HEK293T (cell line): ENCODE measurements at regions not wholly inside any gene's neighbourhood (a gene's known extent, or its start where the extent isn't known, plus 50 kb on each side); places are given as distances from the start of the nearest gene placed in this dataset.

Experiments used
- ARNT ChIP-seq: fragments of 450-650 bp; IDR thresholded peaks from 2 replicates; pipeline ENCODE4 v1.6.1; 2017; ENCODE audit warnings: mild to moderate bottlenecking
- BHLHE40 ChIP-seq: fragments of 450-650 bp; IDR thresholded peaks from 2 replicates; pipeline ENCODE4 v1.6.1; 2016; ENCODE audit warnings: mild to moderate bottlenecking, moderate library complexity, borderline replicate concordance
- CTBP1 ChIP-seq: fragments of 450-650 bp; IDR thresholded peaks from 2 replicates; pipeline ENCODE4 v1.6.1; 2016; ENCODE audit warnings: borderline replicate concordance
- ELF4 ChIP-seq: fragments of 450-650 bp; IDR thresholded peaks from 2 replicates; pipeline ENCODE4 v1.6.1; 2017; ENCODE audit warnings: antibody characterized with exemption
- FOXA1 ChIP-seq: fragments of 450-650 bp; IDR thresholded peaks from 2 replicates; pipeline ENCODE4 v1.6.1; 2016; ENCODE audit warnings: mild to moderate bottlenecking
- FOXK2 ChIP-seq: fragments of 450-650 bp; IDR thresholded peaks from 2 replicates; pipeline ENCODE4 v1.6.1; 2016; ENCODE audit warnings: mild to moderate bottlenecking
- FOXM1 ChIP-seq: fragments of 450-650 bp; IDR thresholded peaks from 2 replicates; pipeline ENCODE4 v1.6.1; 2017; ENCODE audit warnings: mild to moderate bottlenecking, borderline replicate concordance
- HDGF ChIP-seq: fragments of 450-650 bp; IDR thresholded peaks from 2 replicates; pipeline ENCODE4 v1.6.1; 2017; ENCODE audit warnings: antibody characterized with exemption, borderline replicate concordance
- L3MBTL2 ChIP-seq: fragments of 450-650 bp; conservative IDR thresholded peaks from 2 replicates; pipeline ENCODE4 v1.6.1; 2016; ENCODE audit warnings: mild to moderate bottlenecking
- LEF1 ChIP-seq: fragments of 450-650 bp; IDR thresholded peaks from 2 replicates; pipeline ENCODE4 v1.6.1; 2017; ENCODE audit warnings: mild to moderate bottlenecking, borderline replicate concordance
- NFRKB ChIP-seq: fragments of 450-650 bp; IDR thresholded peaks from 2 replicates; pipeline ENCODE4 v1.6.1; 2016; ENCODE audit warnings: mild to moderate bottlenecking, moderate library complexity
- SP1 ChIP-seq: fragments of 450-650 bp; IDR thresholded peaks from 2 replicates; pipeline ENCODE4 v1.6.1; 2017
- SUZ12 ChIP-seq: fragments of 450-650 bp; IDR thresholded peaks from 2 replicates; pipeline ENCODE4 v1.6.1; 2016; ENCODE audit warnings: mild to moderate bottlenecking
- TARDBP ChIP-seq: fragments of 450-650 bp; IDR thresholded peaks from 2 replicates; pipeline ENCODE4 v1.6.1; 2016

GRCh38 chr15:62846131-62846804 lies 196.3 kb upstream of the TPM1 start:
- TF ChIP-seq BHLHE40 (no peak), CTBP1 (no peak), ARNT (no peak), ELF4 (no peak), SP1 (no peak), LEF1 (no peak), FOXA1 (no peak), FOXM1 (no peak), HDGF (no peak), FOXK2 (no peak), L3MBTL2 (no peak), TARDBP (no peak), NFRKB (no peak), SUZ12 (no peak)
